Liver (tissue), 7 donors: ENCODE measurements at regions not wholly inside any gene's neighbourhood (a gene's known extent, or its start where the extent isn't known, plus 50 kb on each side); places are given as distances from the start of the nearest gene placed in this dataset.
"Not testable (repeated sequence)": the region's sequence is repeated elsewhere in the genome, so short reads cannot be mapped to it uniquely, and the experiment has no call there.

Experiments used
- DNase-seq: peaks from one replicate; pipeline ENCODE4 v3.0.0-alpha.2; 2017; ENCODE audit warnings: low spot score
- H3K27ac ChIP-seq, 2 donors: one replicate each; pipeline ENCODE4 v1.7.0; 2013; ENCODE audit warnings: inconsistent platforms in 2 of 2, low read length in 2 of 2, control low read depth in 1 of 2, low read depth in 1 of 2, mild to moderate bottlenecking in 1 of 2
- H3K27me3 ChIP-seq, 4 donors: one replicate each; pipeline versions ENCODE4 v1.6.1 to v1.7.0; 2013; ENCODE audit warnings: low read length in 3 of 4, inconsistent platforms in 1 of 4, mild to moderate bottlenecking in 1 of 4, moderate library complexity in 1 of 4; ENCODE audit not compliant: control insufficient read depth in 4 of 4, insufficient read depth in 4 of 4
- H3K36me3 ChIP-seq, 4 donors: one replicate each; pipeline versions ENCODE4 v1.6.1 to v1.7.0; 2013; ENCODE audit warnings: low read length in 3 of 4, mild to moderate bottlenecking in 3 of 4, low read depth in 1 of 4, moderate library complexity in 1 of 4; ENCODE audit not compliant: control insufficient read depth in 4 of 4, insufficient read depth in 3 of 4
- H3K4me1 ChIP-seq, 4 donors: one replicate each; pipeline versions ENCODE4 v1.6.1 to v1.7.0; 2013; ENCODE audit warnings: low read length in 3 of 4, mild to moderate bottlenecking in 3 of 4, moderate library complexity in 1 of 4; ENCODE audit not compliant: control insufficient read depth in 4 of 4, insufficient read depth in 4 of 4
- H3K4me3 ChIP-seq, 3 donors: one replicate each; pipeline versions ENCODE4 v1.6.1 to v1.7.0; 2013; ENCODE audit warnings: low read length in 3 of 3, control low read depth in 1 of 3, low read depth in 1 of 3, mild to moderate bottlenecking in 1 of 3
- H3K9ac ChIP-seq, 2 donors: one replicate each; pipeline ENCODE4 v1.7.0; 2013; ENCODE audit warnings: low read length in 2 of 2, mild to moderate bottlenecking in 2 of 2, moderate library complexity in 2 of 2, control low read depth in 1 of 2, low read depth in 1 of 2
- H3K9me3 ChIP-seq, 4 donors: one replicate each; pipeline versions ENCODE4 v1.6.1 to v1.7.0; 2013; ENCODE audit warnings: low read length in 3 of 4; ENCODE audit not compliant: control insufficient read depth in 4 of 4
- ATF3 ChIP-seq: IDR thresholded peaks from 2 replicates; pipeline ENCODE4 v1.6.1; 2016; ENCODE audit warnings: antibody characterized with exemption
- EGR1 ChIP-seq, 2 donors: IDR thresholded peaks; 2 replicates each; pipeline ENCODE4 v1.6.1; 2016 to 2018; ENCODE audit warnings: antibody characterized with exemption in 2 of 2, low read depth in 2 of 2
- FOXA2 ChIP-seq: IDR thresholded peaks from 2 replicates; pipeline ENCODE4 v1.6.1; 2016; ENCODE audit warnings: antibody characterized with exemption
- GABPA ChIP-seq, 2 donors: IDR thresholded peaks in 1 of 2; conservative IDR thresholded peaks in 1 of 2; 2 replicates each; pipeline ENCODE4 v1.6.1; 2016; ENCODE audit warnings: antibody characterized with exemption in 2 of 2, mild to moderate bottlenecking in 1 of 2, moderate library complexity in 1 of 2
- HNF4A ChIP-seq, 2 donors: conservative IDR thresholded peaks; 2 replicates each; pipeline ENCODE4 v1.6.1; 2016; ENCODE audit warnings: antibody characterized with exemption in 2 of 2, mild to moderate bottlenecking in 2 of 2
- HNF4G ChIP-seq: IDR thresholded peaks from 2 replicates; pipeline ENCODE4 v1.6.1; 2016; ENCODE audit warnings: antibody characterized with exemption
- JUND ChIP-seq, 2 donors: IDR thresholded peaks; 2 replicates each; pipeline ENCODE4 v1.6.1; 2016; ENCODE audit warnings: antibody characterized with exemption in 2 of 2
- NR2F2 ChIP-seq: IDR thresholded peaks from 2 replicates; pipeline ENCODE4 v1.6.1; 2016; ENCODE audit warnings: antibody characterized with exemption
- RXRA ChIP-seq, 2 donors: IDR thresholded peaks; 2 replicates each; pipeline ENCODE4 v1.6.1; 2017 to 2018; ENCODE audit warnings: antibody characterized with exemption in 2 of 2, mild to moderate bottlenecking in 1 of 2
- SP1 ChIP-seq: IDR thresholded peaks from 2 replicates; pipeline ENCODE4 v1.6.1; 2018; ENCODE audit warnings: antibody characterized with exemption, mild to moderate bottlenecking
- YY1 ChIP-seq: IDR thresholded peaks from 2 replicates; pipeline ENCODE4 v1.6.1; 2016; ENCODE audit warnings: antibody characterized with exemption, mild to moderate bottlenecking
- WGBS: extraction: QIAGEN DNeasy Blood & Tissue Kit; methylation state at CpG from one replicate; pipeline ENCODE4 v1.1.7; 2013; 5-methylcytosine and 5-hydroxymethylcytosine counted together
- TF ChIP-seq, protein P1 (sequence below): IDR thresholded peaks from 2 replicates; pipeline ENCODE4 v1.6.1; 2016; ENCODE audit warnings: antibody characterized with exemption
- TF ChIP-seq, protein P2 (sequence below): IDR thresholded peaks from 2 replicates; pipeline ENCODE4 v1.6.1; 2016; ENCODE audit warnings: antibody characterized with exemption
- donor health status: healthy.
- donor health status: healthy.
- donor health status: healthy.
- donor health status: healthy.

- H3K27me3 ChIP-seq, H3K36me3 ChIP-seq, H3K4me3 ChIP-seq, H3K27ac ChIP-seq, H3K9me3 ChIP-seq, H3K9ac ChIP-seq, DNase-seq: not testable (repeated sequence)
- H3K4me1 ChIP-seq = peaks cover 2 to 17% (median 8%) of the 10 kb centered on the region in 4 donors
- 66% methylated on average over 26 of the region's 26 CpGs for WGBS
Observed at GRCh38 chr3:40907907-40908465, 291.3 kb upstream of the CTNNB1 start.

DNA sequence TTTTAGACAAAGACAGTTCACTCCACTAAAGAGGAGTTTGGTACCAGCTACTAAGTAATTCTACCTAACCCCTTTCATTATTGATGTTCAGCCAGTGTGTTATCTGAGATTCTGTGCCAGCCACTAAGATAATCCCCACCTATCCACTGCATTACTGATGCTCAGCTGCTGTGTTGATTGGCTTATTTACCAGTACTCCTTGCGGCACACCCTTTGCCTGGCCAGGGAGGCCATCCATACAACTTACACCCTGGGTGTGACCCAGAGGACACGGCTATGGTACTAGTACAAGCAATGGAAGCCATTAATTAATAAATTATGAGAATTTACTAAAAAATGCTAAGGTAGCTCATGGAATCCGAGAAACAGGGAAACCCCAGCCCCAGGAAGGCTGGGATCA lies 290.7 kb upstream of the CTNNB1 start:
- whole genome bisulfite sequencing = 92% methylated on average over 3 of the region's 3 CpGs
- Histone ChIP-seq H3K9me3 (no peaks in the 10 kb centered on the region), H3K4me3 (no peak overlapping the region), H3K27ac (no peak overlapping the region), H3K27me3 (no peaks in the 10 kb centered on the region), H3K36me3 (no peaks in the 10 kb centered on the region), H3K4me1 (peaks cover 2 to 23% (median 14%) of the 10 kb centered on the region in 4 donors), H3K9ac (no peak overlapping the region)
- DNase-seq = no peak
- TF ChIP-seq NR2F2 (no peak), EGR1 (IDR thresholded peaks at IDR 0.05; ENCODE audit: low read depth in 2 of 2) (no peak)
- TF ChIP-seq, protein P1, sequence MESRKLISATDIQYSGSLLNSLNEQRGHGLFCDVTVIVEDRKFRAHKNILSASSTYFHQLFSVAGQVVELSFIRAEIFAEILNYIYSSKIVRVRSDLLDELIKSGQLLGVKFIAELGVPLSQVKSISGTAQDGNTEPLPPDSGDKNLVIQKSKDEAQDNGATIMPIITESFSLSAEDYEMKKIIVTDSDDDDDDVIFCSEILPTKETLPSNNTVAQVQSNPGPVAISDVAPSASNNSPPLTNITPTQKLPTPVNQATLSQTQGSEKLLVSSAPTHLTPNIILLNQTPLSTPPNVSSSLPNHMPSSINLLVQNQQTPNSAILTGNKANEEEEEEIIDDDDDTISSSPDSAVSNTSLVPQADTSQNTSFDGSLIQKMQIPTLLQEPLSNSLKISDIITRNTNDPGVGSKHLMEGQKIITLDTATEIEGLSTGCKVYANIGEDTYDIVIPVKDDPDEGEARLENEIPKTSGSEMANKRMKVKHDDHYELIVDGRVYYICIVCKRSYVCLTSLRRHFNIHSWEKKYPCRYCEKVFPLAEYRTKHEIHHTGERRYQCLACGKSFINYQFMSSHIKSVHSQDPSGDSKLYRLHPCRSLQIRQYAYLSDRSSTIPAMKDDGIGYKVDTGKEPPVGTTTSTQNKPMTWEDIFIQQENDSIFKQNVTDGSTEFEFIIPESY = no peak

DNA sequence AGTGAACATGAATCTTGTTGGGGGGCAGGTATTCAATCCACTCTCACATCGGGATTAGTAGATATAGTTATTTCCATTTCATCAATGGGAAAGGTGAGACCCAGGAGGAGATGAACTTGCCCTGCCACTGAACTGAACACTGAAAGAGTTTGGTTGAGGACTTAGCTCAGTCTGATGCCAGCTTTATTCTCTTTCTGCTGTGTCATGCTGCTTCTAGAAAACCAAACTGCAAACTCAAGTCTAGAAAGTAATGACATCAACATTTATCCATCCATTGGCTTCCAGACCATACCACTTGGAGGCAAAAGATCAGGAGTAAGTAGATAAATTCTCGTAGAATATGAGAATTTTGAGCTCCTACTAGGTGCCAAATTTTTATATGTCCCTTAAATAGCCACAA lies 288.0 kb upstream of the CTNNB1 start:
- no peaks in the 10 kb centered on the region for H3K27me3 ChIP-seq
- H3K4me3 ChIP-seq = no peak overlapping the region
- H3K27ac ChIP-seq = no peak overlapping the region
- H3K9me3 ChIP-seq = no peaks in the 10 kb centered on the region
- H3K36me3 ChIP-seq = no peaks in the 10 kb centered on the region
- no peak overlapping the region for H3K9ac ChIP-seq
- DNase-seq = no peak
- H3K4me1 ChIP-seq = peaks cover 2 to 27% (median 18%) of the 10 kb centered on the region in 4 donors
- TF ChIP-seq HNF4G = no peak
- no peak for TF ChIP-seq HNF4A (conservative IDR thresholded peaks at IDR 0.05)
- no peak for TF ChIP-seq YY1
- TF ChIP-seq ATF3 = no peak
- no peak for TF ChIP-seq GABPA (IDR thresholded peaks at IDR 0.05 in 1 of 2, conservative IDR thresholded peaks at IDR 0.05 in 1 of 2)
- TF ChIP-seq RXRA (IDR thresholded peaks at IDR 0.05) = no peak
- no peak for TF ChIP-seq FOXA2
- TF ChIP-seq, protein P2, sequence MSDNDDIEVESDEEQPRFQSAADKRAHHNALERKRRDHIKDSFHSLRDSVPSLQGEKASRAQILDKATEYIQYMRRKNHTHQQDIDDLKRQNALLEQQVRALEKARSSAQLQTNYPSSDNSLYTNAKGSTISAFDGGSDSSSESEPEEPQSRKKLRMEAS = no peak
- TF ChIP-seq SP1 = no peak
- TF ChIP-seq JUND (IDR thresholded peaks at IDR 0.05) = no peak
- TF ChIP-seq, protein P1 = no peak
- WGBS = 89% methylated on average over 2 of the region's 2 CpGs
